HG03108 (cell line): ENCODE measurements at regions not wholly inside any gene's neighbourhood (a gene's known extent, or its start where the extent isn't known, plus 50 kb on each side); places are given as distances from the start of the nearest gene placed in this dataset.
"Not testable (repeated sequence)": the region's sequence is repeated elsewhere in the genome, so short reads cannot be mapped to it uniquely, and the experiment has no call there.

Experiments
- ATAC-seq: cut with Tn5 transposase; IDR thresholded peaks from one replicate; pipeline ENCODE4 v1.9.1; 2021; ENCODE audit warnings: moderate library complexity; ENCODE audit not compliant: unreplicated experiment

DNA sequence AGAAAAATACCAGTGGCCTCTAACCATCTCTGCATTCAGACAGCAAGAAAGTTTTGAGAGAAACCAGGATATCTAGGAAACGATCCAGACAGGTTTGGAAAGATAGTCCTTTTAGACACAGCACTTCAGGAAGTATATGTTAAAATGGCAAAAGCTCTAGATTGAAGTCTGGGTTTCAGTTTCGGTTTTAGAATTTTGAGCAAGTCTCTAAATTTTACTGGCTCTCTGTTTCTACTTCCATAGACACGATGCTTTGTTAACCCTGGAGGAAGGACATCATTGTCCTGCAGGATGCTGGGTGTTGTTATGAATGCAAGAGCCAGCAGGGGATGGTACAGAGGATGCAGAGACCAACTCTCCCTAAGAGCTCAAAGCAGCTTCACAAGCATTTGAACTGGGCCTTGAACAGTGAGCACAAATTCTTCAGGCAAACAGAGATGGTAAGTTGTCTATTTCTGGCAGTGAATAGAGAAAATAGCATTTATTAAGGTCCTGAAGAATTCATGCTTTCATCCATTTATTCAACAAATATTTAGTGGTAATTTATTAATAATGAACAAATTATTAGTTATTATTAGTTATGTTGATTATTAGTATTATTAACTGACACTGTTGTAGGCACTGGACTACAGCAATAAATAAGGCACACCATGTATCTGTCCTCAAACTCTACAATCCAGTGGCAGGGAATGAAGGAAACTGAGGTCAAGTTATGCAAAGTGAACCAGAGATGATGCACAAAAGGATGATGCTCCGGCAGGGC lies 152.7 kb upstream of the NRP1 start:
- ATAC-seq = no peak

DNA sequence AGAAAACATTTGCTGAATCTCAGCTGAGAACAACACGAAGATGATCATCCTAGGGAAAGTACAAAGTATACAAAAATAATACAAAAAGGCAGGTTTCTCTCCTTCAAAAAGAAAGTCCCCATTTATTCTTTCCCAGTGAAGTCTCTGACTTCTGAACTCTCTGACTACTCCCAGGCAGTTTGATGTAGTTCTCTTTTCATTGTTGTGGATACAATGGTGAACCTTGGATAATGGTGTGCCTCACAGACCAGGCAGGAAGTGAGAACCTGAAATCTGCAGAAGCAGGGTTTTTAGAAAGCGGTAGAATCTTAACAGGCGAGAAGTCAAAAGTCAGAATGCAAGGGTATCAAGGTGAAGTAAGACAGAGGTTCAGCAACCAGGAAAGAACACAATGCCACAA lies 150.8 kb upstream of the NRP1 start:
- no peak for ATAC-seq

DNA sequence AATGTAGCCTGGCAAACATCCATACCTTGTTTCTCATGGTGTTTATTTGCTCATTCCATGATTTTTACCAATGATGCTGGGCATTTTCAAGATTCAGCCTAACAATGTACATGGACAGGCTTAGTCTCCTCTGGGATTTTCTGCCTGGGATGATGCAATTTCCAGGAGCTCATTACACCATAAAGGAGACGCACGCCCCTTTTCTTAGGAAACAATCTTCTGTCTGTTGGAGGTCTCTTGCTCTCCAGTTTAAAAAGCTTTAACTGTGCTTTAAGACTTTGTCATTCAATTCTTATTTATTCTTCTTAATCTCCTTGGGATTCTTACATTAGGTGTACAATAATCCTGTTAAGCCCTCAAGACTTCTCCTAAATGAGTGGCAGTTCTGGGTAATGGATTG lies 150.3 kb upstream of the NRP1 start:
- no peak for ATAC-seq

DNA sequence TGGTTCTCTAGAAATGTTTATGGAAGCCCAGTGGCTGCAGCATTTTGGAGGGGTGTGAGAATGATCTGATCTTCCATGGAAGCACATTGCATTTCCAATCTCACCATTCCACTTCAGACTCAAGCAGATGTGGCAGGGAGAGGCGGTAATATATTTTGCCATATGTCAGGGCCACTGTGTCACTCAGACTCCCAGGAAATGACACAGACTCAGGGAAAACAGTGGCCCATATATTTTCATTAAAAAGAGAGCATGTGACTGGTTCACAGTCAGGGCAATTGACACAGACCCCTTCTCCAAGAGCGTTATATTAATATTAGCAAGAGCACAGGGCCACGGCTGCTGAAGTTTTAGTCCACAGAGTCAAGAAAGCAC lies 149.3 kb upstream of the NRP1 start:
- ATAC-seq = no peak

DNA sequence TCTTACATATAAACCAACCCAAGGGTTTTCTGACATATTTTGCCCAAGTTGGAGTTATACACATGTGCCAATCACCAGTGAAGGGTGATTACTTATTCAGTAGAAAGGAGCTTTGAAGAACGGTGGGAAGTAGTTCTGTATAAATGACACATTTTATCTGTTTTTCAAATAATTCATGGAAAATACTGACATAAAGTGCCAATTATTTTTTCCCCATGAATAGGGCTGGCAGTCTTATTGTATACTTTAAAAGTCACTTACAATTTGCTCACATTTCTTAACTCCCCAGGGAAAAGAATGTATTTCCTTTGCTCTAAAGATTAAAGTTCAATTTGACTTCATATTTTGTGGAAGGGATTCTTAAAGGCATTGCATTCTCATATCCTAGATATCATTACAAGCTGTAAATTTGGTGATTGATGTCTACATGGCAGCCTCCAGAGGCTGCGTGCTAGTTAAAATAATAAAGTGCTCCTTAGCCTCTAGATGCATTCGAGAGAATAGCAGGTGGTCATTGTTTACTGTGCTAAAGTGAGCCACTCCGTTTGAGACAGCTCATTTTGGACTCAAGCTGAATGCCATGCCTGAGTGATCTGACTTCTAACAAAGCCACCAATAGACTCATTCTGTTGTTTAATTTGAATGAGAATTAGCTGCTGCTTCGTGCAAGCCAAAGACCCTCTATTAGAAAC lies 148.8 kb upstream of the NRP1 start:
- no peak for ATAC-seq

DNA sequence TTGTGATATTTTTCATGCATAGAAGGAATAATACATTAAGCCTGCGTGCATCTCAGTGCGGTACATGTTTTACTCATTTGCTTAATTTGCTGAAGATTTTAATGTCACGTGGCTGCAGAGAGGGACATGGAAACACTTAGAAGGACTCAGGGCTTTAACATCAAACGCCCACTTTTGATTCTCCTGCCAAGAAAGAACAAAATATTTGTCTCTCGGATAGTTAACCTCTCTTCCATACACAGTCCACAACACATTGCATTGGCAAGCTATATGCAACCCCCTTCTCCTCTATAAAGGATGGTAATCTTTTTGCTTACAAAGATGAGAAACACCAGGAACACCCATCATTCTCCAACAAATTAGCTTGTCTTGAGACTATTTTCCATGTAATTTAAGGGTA lies 148.0 kb upstream of the NRP1 start:
- ATAC-seq = no peak

DNA sequence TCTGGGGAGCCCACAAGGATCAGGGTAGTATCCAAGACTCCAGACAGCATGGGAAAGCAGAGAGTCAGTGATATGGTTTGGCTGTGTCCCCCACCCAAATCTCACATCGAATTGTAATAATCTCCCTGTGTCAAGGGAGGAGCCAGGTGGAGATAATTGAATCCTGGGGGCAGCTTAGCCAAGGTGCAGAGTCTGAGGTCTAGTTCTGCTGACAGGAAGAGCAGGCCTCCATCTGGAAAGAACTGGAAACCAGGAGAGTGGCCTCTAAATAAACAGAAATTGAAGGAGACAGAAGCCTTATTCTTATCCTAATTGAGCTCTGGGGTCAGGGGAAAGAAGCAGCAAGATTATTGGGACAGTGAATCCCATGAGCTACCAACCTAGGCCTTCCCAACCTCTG lies 146.7 kb upstream of the NRP1 start:
- no peak for ATAC-seq

DNA sequence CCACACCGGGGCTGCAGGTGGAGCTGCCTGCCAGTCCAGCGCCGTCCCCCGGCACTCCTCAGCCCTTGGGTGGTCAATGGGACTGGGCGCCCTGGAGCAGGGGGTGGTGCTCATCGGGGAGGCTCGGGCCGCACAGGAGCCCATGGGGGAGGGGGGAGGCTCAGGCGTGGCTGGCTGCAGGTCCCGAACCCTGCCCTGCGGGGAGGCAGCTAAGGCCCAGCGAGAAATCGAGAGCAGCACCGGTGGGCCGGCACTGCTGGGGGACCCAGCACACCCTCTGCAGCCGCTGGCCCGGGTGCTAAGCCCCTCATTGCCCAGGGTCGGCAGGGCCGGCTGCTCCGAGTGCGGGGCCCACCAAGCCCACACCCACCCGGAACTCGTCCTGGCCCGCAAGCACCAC lies 145.9 kb upstream of the NRP1 start:
- ATAC-seq = not testable (repeated sequence)

DNA sequence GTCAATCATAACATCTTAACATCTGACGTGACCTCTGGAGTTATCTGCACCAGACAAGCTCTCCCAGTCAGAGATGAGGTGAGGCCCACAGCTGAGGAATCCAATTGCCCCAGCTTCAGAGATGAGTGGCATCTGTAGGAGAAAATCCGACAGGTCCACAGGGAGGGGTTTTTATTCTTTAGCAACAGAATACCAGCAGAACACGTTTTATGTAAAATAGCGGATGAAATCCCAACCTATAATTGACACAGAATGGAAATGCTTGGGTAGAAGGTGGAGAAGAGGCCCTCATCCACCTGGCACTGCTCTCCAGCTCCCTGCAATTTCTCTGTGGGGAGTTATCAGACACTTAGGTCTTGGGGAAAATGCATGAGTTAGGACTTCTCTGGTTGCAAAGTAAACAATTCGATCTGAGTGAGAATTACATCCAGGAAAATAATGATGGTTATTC lies 144.2 kb upstream of the NRP1 start:
- ATAC-seq = no peak

DNA sequence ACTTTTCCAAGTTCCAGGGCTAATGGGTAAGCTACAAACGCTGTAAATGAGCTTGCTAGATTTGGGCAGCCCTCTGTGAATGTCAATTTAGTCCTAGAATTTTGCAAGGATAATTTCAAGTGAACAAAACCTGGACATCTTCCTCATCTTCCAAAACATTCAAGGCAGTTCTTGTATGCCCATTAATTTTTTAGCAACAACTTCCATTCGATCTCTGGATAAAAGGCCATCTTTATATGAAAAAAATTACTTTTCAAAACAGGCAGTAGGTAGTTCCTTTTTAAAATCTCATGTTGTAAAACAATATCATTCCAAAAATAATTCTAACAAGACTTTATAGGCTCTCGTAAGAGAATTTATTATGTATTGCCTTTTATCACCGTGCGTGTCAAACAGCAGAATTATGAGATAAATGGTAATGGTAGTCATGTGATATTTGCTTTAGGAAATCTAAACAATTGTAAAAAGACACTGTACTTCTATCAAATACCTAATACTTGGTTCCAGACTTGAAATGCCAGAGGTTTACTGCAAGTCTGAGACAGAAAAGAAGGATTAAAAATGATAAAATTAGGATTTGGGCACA lies 143.7 kb upstream of the NRP1 start:
- ATAC-seq = no peak

DNA sequence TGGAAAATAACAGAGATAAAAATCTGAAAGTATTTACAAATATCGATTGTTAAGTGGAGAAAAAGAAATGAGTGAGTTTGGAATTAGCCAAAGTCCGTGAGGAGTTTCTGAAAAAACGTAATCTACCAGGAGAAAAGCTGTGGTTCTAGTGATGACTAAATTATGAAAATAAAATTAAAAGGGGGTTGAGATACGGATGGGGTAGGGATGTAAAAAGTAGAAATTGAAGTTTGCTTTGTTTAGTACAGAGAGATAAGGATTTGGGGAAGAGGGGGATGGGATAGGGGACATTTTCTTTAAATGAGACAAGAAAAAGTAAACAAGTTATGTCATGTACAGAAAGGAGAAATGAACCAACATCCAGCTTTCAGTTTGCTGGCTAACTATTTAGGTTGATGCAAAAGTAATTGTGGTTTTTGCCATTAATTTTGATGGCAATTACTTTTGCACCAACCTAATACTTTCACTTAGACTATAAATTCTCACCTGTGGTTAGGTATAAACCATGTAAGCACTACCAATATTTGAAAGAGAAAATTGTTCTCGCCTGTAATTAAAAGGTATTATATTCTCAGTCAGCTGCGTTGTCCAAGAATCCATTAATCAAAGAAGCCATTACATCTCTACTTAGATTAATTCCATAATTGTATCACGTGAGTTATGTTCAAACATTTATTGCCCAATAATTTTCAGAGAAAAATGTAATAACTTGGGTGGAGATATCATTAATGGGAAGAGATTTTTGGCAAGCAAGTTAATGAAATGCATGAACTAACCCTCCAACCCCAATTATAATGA lies 143.0 kb upstream of the NRP1 start:
- no peak for ATAC-seq

DNA sequence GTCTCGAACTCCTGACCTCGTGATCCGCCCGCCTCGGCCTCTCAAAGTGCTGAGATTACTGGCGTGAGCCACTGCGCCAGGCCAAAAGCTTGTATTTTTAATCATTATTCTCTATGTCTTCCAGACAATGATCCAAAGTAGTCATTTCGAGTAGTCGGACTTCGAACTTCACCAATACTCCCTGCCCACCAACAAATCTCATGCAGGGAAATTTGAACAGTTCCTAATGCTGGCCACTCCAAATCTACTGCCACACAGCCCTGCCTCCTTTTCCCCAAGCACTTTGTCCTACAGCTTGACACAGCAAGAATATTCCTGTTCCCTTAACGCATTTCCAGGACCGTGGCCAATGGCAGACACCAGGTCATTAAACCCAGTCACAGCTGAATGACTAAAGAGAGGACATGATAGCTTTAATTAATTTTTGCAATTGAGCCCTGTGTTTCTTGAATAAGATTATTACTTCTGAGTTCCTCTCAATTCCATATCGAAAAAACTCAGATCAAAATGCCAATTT lies 142.3 kb upstream of the NRP1 start:
- no peak for ATAC-seq

DNA sequence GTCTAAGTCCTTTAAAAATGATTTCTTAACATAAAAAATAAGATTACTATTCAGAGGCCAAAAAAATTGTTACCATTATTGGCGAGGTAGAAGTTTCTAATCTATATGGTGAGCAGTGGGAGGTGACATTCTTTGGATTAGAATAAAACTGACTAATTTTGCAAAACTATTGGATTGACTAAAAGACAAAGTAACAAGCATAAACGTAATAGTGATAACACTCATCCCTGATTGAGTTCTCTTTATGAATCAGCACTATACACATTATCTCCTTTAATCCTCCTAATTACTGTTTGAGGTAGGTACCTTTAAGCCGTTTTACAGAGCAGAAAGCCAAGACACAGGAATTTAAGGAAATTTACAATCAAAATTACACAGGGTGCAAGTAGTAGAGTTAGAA lies 139.2 kb upstream of the NRP1 start:
- no peak for ATAC-seq

DNA sequence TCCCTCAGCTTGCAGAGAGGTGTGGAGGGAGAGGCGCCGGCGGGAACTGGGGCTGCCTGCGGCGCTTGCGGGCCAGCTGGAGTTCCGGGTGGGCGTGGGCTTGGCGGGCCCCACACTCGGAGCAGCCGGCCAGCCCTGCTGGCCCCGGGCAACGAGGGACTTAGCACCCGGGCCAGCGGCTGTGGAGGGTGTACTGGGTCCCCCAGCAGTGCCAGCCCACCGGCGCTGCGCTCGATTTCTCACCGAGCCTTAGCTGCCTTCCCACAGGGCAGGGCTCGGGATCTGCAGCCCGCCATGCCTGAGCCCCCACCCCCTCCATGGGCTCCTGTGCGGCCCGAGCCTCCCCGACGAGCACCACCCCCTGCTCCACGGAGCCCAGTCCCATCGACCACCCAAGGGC lies 133.5 kb upstream of the NRP1 start:
- not testable (repeated sequence) for ATAC-seq

DNA sequence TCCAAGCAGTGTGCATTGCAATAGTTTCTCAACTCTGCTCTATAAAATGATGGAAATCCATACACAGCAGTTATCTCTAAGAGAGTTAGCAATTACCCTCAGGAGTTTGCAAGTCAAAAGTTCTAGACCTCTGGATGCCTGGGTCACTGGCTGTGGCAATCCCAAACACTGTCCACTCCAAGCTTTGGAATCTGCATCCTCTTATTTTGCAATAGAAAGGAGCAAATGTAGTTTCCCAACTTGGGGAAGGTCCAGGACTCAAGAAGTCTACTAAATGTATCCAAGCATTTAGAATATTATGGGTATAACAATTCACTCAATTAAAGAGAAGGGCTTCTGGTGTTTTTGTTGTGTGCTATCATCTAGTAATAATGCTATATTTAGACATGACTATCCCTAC lies 131.3 kb upstream of the NRP1 start:
- no peak for ATAC-seq

DNA sequence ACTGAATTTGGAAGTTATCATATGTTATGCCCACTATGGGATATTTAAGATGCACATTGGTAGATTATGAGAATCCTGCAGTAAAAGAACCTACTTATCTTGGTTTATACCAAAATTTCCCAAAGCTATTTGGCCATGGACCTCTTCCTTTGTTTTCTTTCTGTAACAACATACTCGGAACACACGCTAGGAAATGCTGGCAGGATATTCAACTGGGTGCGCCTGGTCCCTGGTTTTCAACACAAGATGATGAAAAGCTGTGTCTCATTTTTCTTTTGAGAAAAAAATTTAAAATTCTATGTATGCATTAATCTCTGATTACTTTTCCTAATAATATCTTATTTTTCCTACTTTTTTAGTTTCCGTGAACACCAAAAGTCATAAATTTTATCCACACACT lies 128.5 kb upstream of the NRP1 start:
- ATAC-seq = no peak

DNA sequence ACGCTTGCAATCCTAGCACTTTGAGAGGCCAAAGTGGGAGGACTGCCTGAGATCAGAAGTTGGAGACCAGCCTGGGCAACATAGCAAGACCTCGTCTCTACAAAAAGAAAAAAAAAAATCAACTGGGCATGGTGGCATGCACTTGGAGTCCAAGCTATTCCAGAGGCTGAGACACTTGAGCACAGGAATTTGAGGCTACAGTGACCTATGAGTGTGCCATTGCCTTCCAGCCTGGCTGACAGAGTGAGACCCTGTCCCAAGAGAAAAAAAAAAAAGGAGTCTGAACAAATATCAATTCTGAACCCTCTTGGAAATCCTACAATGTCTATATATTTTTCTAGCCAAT lies 126.8 kb upstream of the NRP1 start:
- ATAC-seq = no peak

DNA sequence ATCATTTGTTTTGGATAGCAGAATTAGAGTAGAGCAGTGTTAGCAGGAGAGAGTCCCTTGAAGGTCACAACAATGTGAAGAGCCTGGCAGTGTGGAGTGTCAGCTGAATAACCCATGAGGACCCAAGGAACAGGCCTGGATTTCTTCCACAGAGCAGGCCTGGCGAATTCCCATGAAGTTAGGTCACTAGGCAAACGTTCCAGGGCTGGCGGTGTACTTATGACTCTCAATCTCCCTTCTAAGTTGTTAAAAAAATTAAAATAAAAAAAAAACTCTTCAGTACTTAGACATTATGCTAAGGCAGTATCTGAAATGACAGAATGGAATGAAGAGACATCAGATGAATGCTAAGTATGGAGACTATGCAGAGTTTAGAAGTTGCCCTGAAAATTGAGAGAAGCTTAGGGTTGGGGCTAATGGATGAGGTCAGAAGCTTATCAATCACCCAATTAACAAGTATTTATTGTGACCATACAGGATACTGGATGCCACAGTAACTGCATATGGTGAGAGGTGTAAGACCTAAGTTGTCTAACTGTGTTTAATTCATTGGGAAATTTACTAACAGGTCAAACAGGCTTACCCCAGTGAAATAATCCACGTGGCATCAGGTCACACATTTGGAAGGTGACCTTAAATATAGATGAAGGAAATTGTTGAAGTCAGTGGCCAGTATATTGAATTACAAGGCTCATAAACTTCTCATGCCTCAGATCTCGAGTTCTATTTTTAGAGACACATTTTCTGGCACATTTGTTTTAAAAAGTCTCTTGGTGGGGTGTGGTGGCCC lies 126.2 kb upstream of the NRP1 start:
- ATAC-seq = no peak

DNA sequence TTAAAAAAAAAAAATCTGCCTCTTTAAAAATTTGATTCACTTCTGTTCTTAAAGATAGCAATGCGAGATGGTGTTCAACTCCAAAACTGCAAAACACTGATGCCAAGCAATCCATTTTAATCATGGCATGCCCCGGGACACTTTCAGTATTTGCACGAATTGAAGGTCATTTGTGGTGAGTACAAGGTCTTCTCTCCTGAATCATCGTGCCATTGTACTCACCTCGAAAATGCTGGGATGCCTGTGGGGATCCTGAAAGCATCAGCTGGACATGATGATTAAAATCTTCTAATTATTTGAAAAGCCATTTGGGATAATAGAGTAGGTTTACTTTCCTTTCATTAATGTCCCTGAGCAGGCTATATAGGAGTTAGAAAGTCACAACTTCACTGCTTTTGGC lies 125.1 kb upstream of the NRP1 start:
- ATAC-seq = no peak

DNA sequence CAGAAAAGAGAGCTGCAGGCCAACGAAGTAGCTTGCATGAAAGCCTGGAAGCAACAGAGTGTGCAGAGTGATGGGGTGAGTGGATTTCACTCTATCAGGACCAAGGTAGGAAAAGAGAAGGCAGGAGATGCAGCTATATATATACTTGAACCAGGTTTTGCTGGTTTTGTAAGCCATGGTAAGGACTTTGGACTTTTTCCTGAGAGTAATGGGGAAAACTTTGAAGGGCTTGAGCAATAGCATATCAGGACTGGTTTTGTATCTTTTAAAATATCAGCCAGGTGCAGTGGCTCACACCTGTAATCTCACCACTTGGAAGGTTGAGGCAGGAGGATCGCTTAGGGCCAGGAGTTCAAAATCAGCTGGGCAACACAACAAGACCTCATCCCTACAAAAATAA lies 120.6 kb upstream of the NRP1 start:
- ATAC-seq = no peak

DNA sequence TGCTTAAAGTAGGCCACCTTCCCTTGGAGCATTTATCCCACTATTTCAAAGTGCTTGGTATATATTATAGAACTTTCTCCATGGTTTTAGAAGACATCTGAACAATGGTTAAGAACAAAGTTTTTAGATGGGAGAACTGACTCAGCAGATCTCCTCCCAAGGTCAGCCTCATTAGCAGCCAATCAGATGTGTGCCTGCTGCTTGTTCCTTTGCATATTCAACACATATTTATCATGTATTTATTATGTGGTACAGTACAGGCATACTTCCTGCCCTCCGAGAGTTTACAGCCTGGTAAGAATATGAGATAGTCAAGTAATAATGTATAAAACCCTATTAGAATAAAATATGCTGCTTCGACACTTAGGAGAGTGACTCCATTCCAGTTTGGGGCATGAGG lies 120.1 kb upstream of the NRP1 start:
- no peak for ATAC-seq
